Mammary epithelial cell (primary cell): ENCODE measurements at regions not wholly inside any gene's neighbourhood (a gene's known extent, or its start where the extent isn't known, plus 50 kb on each side); places are given as distances from the start of the nearest gene placed in this dataset.

Experiments
- CTCF ChIP-seq, 2 donors: IDR thresholded peaks in 1 of 2; conservative IDR thresholded peaks in 1 of 2; 2 replicates each; pipeline ENCODE4 v1.5.1; 2011 to 2012; ENCODE audit warnings: inconsistent platforms in 2 of 2, low read length in 2 of 2, mild to moderate bottlenecking in 2 of 2, control low read depth in 1 of 2, low read depth in 1 of 2; ENCODE audit not compliant: insufficient read depth in 1 of 2; ENCODE audit errors: extremely low read depth in 1 of 2
- EZH2 ChIP-seq: IDR thresholded peaks from 2 replicates; pipeline ENCODE4 v1.6.1; 2012; ENCODE audit warnings: low read length, inconsistent platforms, borderline replicate concordance

GRCh38 chrX:43469391-43470054 lies 186.6 kb upstream of the MAOA start:
- no peak for TF ChIP-seq CTCF (conservative IDR thresholded peaks at IDR 0.05 in 1 of 2, IDR thresholded peaks at IDR 0.05 in 1 of 2; ENCODE audit: extremely low read depth in 1 of 2, insufficient read depth in 1 of 2, low read depth in 1 of 2, low read length in 2 of 2)
- TF ChIP-seq EZH2 = no peak
